Mesothelial cell of epicardium (in vitro differentiated cells): ENCODE measurements at regions not wholly inside any gene's neighbourhood (a gene's known extent, or its start where the extent isn't known, plus 50 kb on each side); places are given as distances from the start of the nearest gene placed in this dataset.

Source experiments
- DNase-seq, 2 experiments: peaks; one replicate each; pipeline ENCODE4 v3.0.0; 2021; ENCODE audit warnings: low spot score in 2 of 2; ENCODE audit not compliant: unreplicated experiment in 2 of 2
- H3K27ac Mint-ChIP-seq: 2 replicates; pipeline ENCODE4 v1.8.0; 2021; ENCODE audit warnings: mixed read lengths
- H3K27me3 Mint-ChIP-seq: 2 replicates; pipeline ENCODE4 v1.8.0; 2021; ENCODE audit warnings: low read depth, mixed read lengths
- H3K36me3 Mint-ChIP-seq: 2 replicates; pipeline ENCODE4 v1.8.0; 2021; ENCODE audit warnings: mixed read lengths
- H3K4me1 Mint-ChIP-seq: 2 replicates; pipeline ENCODE4 v1.8.0; 2021; ENCODE audit warnings: mixed read lengths
- H3K4me3 Mint-ChIP-seq: 2 replicates; pipeline ENCODE4 v1.8.0; 2021; ENCODE audit warnings: mild to moderate bottlenecking, moderate library complexity, mixed read lengths
- H3K9me3 Mint-ChIP-seq: 2 replicates; pipeline ENCODE4 v1.8.0; 2021; ENCODE audit warnings: mixed read lengths
- CTCF ChIP-seq: fragments of 200-600 bp; sonication (generic); IDR thresholded peaks from one replicate; pipeline ENCODE4 v1.5.0; 2021; ENCODE audit warnings: antibody characterized with exemption; ENCODE audit not compliant: unreplicated experiment

- Mint-ChIP-seq H3K4me3 (no peak overlapping the region), H3K36me3 (no peaks in the 10 kb centered on the region), H3K27ac (no peak overlapping the region), H3K27me3 (peaks cover 4% of the 10 kb centered on the region), H3K9me3 (no peaks in the 10 kb centered on the region), H3K4me1 (no peaks in the 10 kb centered on the region)
- no peak for TF ChIP-seq CTCF
- no peak for DNase-seq
Observed at GRCh38 chr1:50270926-50271325, 152.3 kb downstream of the DMRTA2 start.

- Mint-ChIP-seq H3K4me3 (no peak overlapping the region), H3K36me3 (no peaks in the 10 kb centered on the region), H3K9me3 (no peaks in the 10 kb centered on the region), H3K4me1 (no peaks in the 10 kb centered on the region), H3K27me3 (no peaks in the 10 kb centered on the region), H3K27ac (no peak overlapping the region)
- no peak for TF ChIP-seq CTCF
- no peak for DNase-seq
Observed at GRCh38 chr1:50268049-50268448, 155.2 kb downstream of the DMRTA2 start.

GRCh38 chr1:50266509-50266908 is 156.7 kb downstream of the DMRTA2 start:
- no peak overlapping the region for H3K27ac Mint-ChIP-seq
- no peaks in the 10 kb centered on the region for H3K27me3 Mint-ChIP-seq
- H3K9me3 Mint-ChIP-seq = peaks cover 4% of the 10 kb centered on the region
- DNase-seq = no peak
- no peaks in the 10 kb centered on the region for H3K36me3 Mint-ChIP-seq
- H3K4me1 Mint-ChIP-seq = no peaks in the 10 kb centered on the region
- no peak overlapping the region for H3K4me3 Mint-ChIP-seq
- no peak for TF ChIP-seq CTCF

- H3K27ac Mint-ChIP-seq = no peak overlapping the region
- no peaks in the 10 kb centered on the region for H3K27me3 Mint-ChIP-seq
- H3K9me3 Mint-ChIP-seq = peaks cover 5% of the 10 kb centered on the region
- no peaks in the 10 kb centered on the region for H3K36me3 Mint-ChIP-seq
- no peak for TF ChIP-seq CTCF
- DNase-seq = no peak
- no peak overlapping the region for H3K4me3 Mint-ChIP-seq
- H3K4me1 Mint-ChIP-seq = no peaks in the 10 kb centered on the region
Observed at GRCh38 chr1:50265790-50266314, 157.1 kb downstream of the ELAVL4 start.

GRCh38 chr1:50264590-50264989 is 155.9 kb downstream of the ELAVL4 start:
- Mint-ChIP-seq H3K4me1 (no peaks in the 10 kb centered on the region), H3K27ac (no peak overlapping the region), H3K9me3 (peaks cover 9% of the 10 kb centered on the region), H3K4me3 (no peak overlapping the region), H3K36me3 (no peaks in the 10 kb centered on the region), H3K27me3 (no peaks in the 10 kb centered on the region)
- DNase-seq = no peak
- TF ChIP-seq CTCF = no peak

GRCh38 chr1:50262436-50262835 is 153.7 kb downstream of the ELAVL4 start:
- no peaks in the 10 kb centered on the region for H3K4me1 Mint-ChIP-seq
- no peaks in the 10 kb centered on the region for H3K36me3 Mint-ChIP-seq
- no peak for DNase-seq
- H3K27me3 Mint-ChIP-seq = no peaks in the 10 kb centered on the region
- H3K4me3 Mint-ChIP-seq = no peak overlapping the region
- no peak overlapping the region for H3K27ac Mint-ChIP-seq
- H3K9me3 Mint-ChIP-seq = peaks cover 19% of the 10 kb centered on the region
- no peak for TF ChIP-seq CTCF
